ENCODE measurements at regions not wholly inside any gene's neighbourhood (a gene's known extent, or its start where the extent isn't known, plus 50 kb on each side); places are given as distances from the start of the nearest gene placed in this dataset.

- intact Hi-C loops (cut with DNase I), result no loop called here
- Histone ChIP-seq H3K27me3 (replicated peaks; ENCODE audit: insufficient read depth) (no peaks in the 10 kb centered on the region), H3K4me1 (replicated peaks) (no peaks in the 10 kb centered on the region), H3K36me3 (no peaks in the 10 kb centered on the region), H3K27ac (no peak overlapping the region), H3K4me3 (no peak overlapping the region), H3K9me3 (no peaks in the 10 kb centered on the region)
- no peak for DNase-seq (ENCODE audit: low spot score)
- no peak for TF ChIP-seq POLR2AphosphoS5 (IDR thresholded peaks at IDR 0.05)
- TF ChIP-seq POLR2A (IDR thresholded peaks at IDR 0.05), result no peak
- TF ChIP-seq CTCF (IDR thresholded peaks at IDR 0.05), result no peak
- WGBS, result 94% methylated on average over 2 of the region's 2 CpGs
Measured at GRCh38 chr13:79124183-79124582, 281.9 kb downstream of the RBM26 start.

GRCh38 chr13:79121286-79121685, 284.8 kb downstream of the RBM26 start:
- TF ChIP-seq CTCF (IDR thresholded peaks at IDR 0.05) (no peak), POLR2A (IDR thresholded peaks at IDR 0.05) (no peak), POLR2AphosphoS5 (IDR thresholded peaks at IDR 0.05) (no peak)
- Histone ChIP-seq H3K4me3 (no peak overlapping the region), H3K9me3 (no peaks in the 10 kb centered on the region), H3K4me1 (replicated peaks) (no peaks in the 10 kb centered on the region), H3K36me3 (no peaks in the 10 kb centered on the region), H3K27me3 (replicated peaks; ENCODE audit: insufficient read depth) (no peaks in the 10 kb centered on the region), H3K27ac (no peak overlapping the region)
- intact Hi-C loops (cut with DNase I), result no loop called here
- no peak for DNase-seq (ENCODE audit: low spot score)
- whole genome bisulfite sequencing, result 47% methylated on average over 4 of the region's 4 CpGs

GRCh38 chr13:79119578-79120107, 286.4 kb downstream of the RBM26 start:
- no peak for TF ChIP-seq POLR2AphosphoS5 (IDR thresholded peaks at IDR 0.05)
- no peak for TF ChIP-seq POLR2A (IDR thresholded peaks at IDR 0.05)
- no peak for TF ChIP-seq CTCF (IDR thresholded peaks at IDR 0.05)
- no peak overlapping the region for H3K27ac ChIP-seq
- DNase-seq (ENCODE audit: low spot score), result no peak

GRCh38 chr13:79112016-79112415, 294.0 kb downstream of the RBM26 start:
- TF ChIP-seq POLR2A (IDR thresholded peaks at IDR 0.05) (no peak), POLR2AphosphoS5 (IDR thresholded peaks at IDR 0.05) (no peak), CTCF (IDR thresholded peaks at IDR 0.05) (no peak)
- Histone ChIP-seq H3K36me3 (no peaks in the 10 kb centered on the region), H3K27me3 (replicated peaks; ENCODE audit: insufficient read depth) (no peaks in the 10 kb centered on the region), H3K4me1 (replicated peaks) (no peaks in the 10 kb centered on the region), H3K4me3 (no peak overlapping the region), H3K27ac (no peak overlapping the region), H3K9me3 (no peaks in the 10 kb centered on the region)
- DNase-seq (ENCODE audit: low spot score), result no peak
- intact Hi-C loops (cut with DNase I), result no loop called here

More at GRCh38 chr13:79119578-79120107, 286.4 kb downstream of the RBM26 start:
- Histone ChIP-seq H3K27me3 (replicated peaks; ENCODE audit: insufficient read depth) (no peaks in the 10 kb centered on the region), H3K4me3 (no peak overlapping the region), H3K36me3 (no peaks in the 10 kb centered on the region), H3K4me1 (replicated peaks) (no peaks in the 10 kb centered on the region), H3K9me3 (no peaks in the 10 kb centered on the region)
- WGBS, result 90% methylated on average over 23 of the region's 34 CpGs
- intact Hi-C loops (cut with DNase I), result no loop called here

- intact Hi-C loops (cut with DNase I), result no loop called here
Measured at GRCh38 chr13:79108914-79109643, 297.0 kb downstream of the RBM26 start.

More at GRCh38 chr13:79108914-79109643, 297.0 kb downstream of the RBM26 start:
- Histone ChIP-seq H3K27me3 (replicated peaks; ENCODE audit: insufficient read depth) (no peaks in the 10 kb centered on the region), H3K9me3 (no peaks in the 10 kb centered on the region), H3K4me3 (no peak overlapping the region), H3K36me3 (no peaks in the 10 kb centered on the region), H3K4me1 (replicated peaks) (no peaks in the 10 kb centered on the region), H3K27ac (no peak overlapping the region)
- DNase-seq (ENCODE audit: low spot score), result no peak
- WGBS, result 85% methylated on average over 1 of the region's 1 CpG
- TF ChIP-seq POLR2A (IDR thresholded peaks at IDR 0.05), result no peak

All from prostate gland (tissue), 2 donors.